ENCODE measurements at regions not wholly inside any gene's neighbourhood (a gene's known extent, or its start where the extent isn't known, plus 50 kb on each side); places are given as distances from the start of the nearest gene placed in this dataset.

DNA sequence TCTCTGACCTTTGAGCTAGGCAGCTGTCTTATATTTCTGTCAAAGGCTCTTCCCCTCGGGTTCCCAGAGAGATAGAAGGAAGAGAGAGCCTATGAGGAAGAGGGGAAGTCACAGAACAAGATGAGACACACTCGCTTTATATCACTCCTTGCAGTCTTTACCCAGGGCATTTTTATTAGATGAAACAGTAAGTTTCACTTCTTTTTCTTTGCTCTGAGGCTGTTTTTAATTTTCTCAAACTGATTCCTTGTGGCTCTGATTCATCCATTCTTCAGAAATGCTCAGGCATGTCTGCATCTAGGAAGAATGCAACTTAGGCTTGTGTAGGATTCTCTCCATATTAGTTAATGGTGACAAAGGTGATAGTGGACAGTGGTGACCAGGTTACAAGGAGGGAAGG is 132.9 kb upstream of the CHD1 start:
- no peak for DNase-seq (ENCODE audit: low spot score)
- Mint-ChIP-seq H3K27ac (no peak overlapping the region), H3K4me1 (no peaks in the 10 kb centered on the region), H3K9me3 (no peaks in the 10 kb centered on the region), H3K4me3 (no peak overlapping the region), H3K36me3 (no peaks in the 10 kb centered on the region), H3K27me3 (ENCODE audit: low read depth) (no peaks in the 10 kb centered on the region)
- TF ChIP-seq CREB1 (CRISPR knock-in tag; IDR thresholded peaks at IDR 0.05) (no peak), NFYB (CRISPR knock-in tag; conservative IDR thresholded peaks at IDR 0.05; ENCODE audit: low read depth) (no peak), RORB (CRISPR knock-in tag; IDR thresholded peaks at IDR 0.05) (no peak), TCF7 (CRISPR knock-in tag; IDR thresholded peaks at IDR 0.05; ENCODE audit: low read depth) (no peak), ELF4 (CRISPR knock-in tag; IDR thresholded peaks at IDR 0.05; ENCODE audit: low read depth) (no peak), NR3C1 (CRISPR knock-in tag; conservative IDR thresholded peaks at IDR 0.05; ENCODE audit: low read depth) (no peak), TEAD1 (CRISPR knock-in tag; IDR thresholded peaks at IDR 0.05) (no peak), NFATC4 (CRISPR knock-in tag; IDR thresholded peaks at IDR 0.05) (no peak), FOXP1 (CRISPR knock-in tag; IDR thresholded peaks at IDR 0.05; ENCODE audit: borderline replicate concordance) (no peak), CBFB (CRISPR knock-in tag; IDR thresholded peaks at IDR 0.05; ENCODE audit: low read depth) (no peak), RELA (CRISPR knock-in tag; IDR thresholded peaks at IDR 0.05; ENCODE audit: borderline replicate concordance) (no peak), ZNF263 (CRISPR knock-in tag; IDR thresholded peaks at IDR 0.05; ENCODE audit: low read depth) (no peak), ZBTB43 (CRISPR knock-in tag; IDR thresholded peaks at IDR 0.05) (no peak), FOXK1 (CRISPR knock-in tag; IDR thresholded peaks at IDR 0.05) (no peak)
- TF ChIP-seq, protein P1, sequence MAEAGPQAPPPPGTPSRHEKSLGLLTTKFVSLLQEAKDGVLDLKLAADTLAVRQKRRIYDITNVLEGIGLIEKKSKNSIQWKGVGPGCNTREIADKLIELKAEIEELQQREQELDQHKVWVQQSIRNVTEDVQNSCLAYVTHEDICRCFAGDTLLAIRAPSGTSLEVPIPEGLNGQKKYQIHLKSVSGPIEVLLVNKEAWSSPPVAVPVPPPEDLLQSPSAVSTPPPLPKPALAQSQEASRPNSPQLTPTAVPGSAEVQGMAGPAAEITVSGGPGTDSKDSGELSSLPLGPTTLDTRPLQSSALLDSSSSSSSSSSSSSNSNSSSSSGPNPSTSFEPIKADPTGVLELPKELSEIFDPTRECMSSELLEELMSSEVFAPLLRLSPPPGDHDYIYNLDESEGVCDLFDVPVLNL (CRISPR knock-in tag; IDR thresholded peaks at IDR 0.05; ENCODE audit: borderline replicate concordance, low read depth), result no peak
- TF ChIP-seq, protein P2, sequence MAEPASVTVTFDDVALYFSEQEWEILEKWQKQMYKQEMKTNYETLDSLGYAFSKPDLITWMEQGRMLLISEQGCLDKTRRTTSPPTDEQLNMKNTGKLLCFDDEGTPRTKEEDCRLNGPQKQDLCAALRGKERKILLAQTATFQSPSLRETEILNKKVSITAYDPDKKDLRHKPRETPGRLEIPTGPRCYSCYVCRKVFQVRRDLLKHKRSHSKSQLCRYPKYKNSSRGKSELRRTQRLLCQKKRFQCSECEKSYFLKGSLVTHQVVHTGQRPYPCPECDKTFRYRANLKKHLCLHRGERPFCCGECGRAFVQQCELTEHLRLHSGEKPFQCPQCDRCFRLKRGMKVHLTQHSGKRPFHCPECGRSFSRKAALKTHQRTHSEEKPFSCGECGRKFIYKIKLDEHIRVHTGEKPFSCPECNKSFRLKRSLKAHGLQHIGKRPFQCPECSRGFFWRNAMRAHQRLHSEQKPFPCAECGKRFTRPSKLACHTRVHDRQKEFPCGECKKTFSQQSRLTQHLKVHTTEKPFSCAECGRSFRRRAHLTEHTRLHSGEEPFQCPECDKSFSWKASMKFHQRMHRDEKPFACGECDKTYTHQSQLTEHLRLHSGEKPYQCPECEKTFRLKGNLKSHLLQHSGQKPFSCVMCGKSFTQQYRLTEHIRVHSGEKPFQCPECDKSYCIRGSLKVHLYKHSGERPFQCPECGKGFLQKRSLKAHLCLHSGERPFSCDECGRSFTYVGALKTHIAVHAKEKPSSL (CRISPR knock-in tag; conservative IDR thresholded peaks at IDR 0.05), result no peak
- TF ChIP-seq, protein P3, sequence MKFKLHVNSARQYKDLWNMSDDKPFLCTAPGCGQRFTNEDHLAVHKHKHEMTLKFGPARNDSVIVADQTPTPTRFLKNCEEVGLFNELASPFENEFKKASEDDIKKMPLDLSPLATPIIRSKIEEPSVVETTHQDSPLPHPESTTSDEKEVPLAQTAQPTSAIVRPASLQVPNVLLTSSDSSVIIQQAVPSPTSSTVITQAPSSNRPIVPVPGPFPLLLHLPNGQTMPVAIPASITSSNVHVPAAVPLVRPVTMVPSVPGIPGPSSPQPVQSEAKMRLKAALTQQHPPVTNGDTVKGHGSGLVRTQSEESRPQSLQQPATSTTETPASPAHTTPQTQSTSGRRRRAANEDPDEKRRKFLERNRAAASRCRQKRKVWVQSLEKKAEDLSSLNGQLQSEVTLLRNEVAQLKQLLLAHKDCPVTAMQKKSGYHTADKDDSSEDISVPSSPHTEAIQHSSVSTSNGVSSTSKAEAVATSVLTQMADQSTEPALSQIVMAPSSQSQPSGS (CRISPR knock-in tag; IDR thresholded peaks at IDR 0.05; ENCODE audit: borderline replicate concordance, low read depth), result no peak
- TF ChIP-seq, protein P4, sequence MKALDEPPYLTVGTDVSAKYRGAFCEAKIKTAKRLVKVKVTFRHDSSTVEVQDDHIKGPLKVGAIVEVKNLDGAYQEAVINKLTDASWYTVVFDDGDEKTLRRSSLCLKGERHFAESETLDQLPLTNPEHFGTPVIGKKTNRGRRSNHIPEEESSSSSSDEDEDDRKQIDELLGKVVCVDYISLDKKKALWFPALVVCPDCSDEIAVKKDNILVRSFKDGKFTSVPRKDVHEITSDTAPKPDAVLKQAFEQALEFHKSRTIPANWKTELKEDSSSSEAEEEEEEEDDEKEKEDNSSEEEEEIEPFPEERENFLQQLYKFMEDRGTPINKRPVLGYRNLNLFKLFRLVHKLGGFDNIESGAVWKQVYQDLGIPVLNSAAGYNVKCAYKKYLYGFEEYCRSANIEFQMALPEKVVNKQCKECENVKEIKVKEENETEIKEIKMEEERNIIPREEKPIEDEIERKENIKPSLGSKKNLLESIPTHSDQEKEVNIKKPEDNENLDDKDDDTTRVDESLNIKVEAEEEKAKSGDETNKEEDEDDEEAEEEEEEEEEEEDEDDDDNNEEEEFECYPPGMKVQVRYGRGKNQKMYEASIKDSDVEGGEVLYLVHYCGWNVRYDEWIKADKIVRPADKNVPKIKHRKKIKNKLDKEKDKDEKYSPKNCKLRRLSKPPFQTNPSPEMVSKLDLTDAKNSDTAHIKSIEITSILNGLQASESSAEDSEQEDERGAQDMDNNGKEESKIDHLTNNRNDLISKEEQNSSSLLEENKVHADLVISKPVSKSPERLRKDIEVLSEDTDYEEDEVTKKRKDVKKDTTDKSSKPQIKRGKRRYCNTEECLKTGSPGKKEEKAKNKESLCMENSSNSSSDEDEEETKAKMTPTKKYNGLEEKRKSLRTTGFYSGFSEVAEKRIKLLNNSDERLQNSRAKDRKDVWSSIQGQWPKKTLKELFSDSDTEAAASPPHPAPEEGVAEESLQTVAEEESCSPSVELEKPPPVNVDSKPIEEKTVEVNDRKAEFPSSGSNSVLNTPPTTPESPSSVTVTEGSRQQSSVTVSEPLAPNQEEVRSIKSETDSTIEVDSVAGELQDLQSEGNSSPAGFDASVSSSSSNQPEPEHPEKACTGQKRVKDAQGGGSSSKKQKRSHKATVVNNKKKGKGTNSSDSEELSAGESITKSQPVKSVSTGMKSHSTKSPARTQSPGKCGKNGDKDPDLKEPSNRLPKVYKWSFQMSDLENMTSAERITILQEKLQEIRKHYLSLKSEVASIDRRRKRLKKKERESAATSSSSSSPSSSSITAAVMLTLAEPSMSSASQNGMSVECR (CRISPR knock-in tag; IDR thresholded peaks at IDR 0.05; ENCODE audit: borderline replicate concordance), result no peak
- TF ChIP-seq, protein P5, sequence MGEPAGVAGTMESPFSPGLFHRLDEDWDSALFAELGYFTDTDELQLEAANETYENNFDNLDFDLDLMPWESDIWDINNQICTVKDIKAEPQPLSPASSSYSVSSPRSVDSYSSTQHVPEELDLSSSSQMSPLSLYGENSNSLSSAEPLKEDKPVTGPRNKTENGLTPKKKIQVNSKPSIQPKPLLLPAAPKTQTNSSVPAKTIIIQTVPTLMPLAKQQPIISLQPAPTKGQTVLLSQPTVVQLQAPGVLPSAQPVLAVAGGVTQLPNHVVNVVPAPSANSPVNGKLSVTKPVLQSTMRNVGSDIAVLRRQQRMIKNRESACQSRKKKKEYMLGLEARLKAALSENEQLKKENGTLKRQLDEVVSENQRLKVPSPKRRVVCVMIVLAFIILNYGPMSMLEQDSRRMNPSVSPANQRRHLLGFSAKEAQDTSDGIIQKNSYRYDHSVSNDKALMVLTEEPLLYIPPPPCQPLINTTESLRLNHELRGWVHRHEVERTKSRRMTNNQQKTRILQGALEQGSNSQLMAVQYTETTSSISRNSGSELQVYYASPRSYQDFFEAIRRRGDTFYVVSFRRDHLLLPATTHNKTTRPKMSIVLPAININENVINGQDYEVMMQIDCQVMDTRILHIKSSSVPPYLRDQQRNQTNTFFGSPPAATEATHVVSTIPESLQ (CRISPR knock-in tag; IDR thresholded peaks at IDR 0.05), result no peak
- no peak for ATAC-seq
- ChIA-PET CTCF (interaction anchor here (0.9 to 2.1 kb wide), 3 partner anchors 14 to 132 kb away, joined by 3 to 6 read pairs (median 5); no protein-coding TSS in a partner anchor), POLR2A (no interaction called here)

Data from WTC11 (cell line).